Adrenal gland (tissue), 9 donors: ENCODE measurements at regions not wholly inside any gene's neighbourhood (a gene's known extent, or its start where the extent isn't known, plus 50 kb on each side); places are given as distances from the start of the nearest gene placed in this dataset.

Source experiments
- DNase-seq, 7 donors: peaks; one replicate each; pipeline ENCODE4 v3.0.0-alpha.2; 2019 to 2020
- H3K27ac ChIP-seq, 5 donors: fragments of 200-600 bp; sonication (generic) in 4 of 5; 1 replicate in 3 of 5; 2 replicates in 2 of 5; pipeline versions ENCODE4 v1.5.1 to v1.8.0; 2016 to 2020; ENCODE audit warnings: mild to moderate bottlenecking in 1 of 5
- H3K27me3 ChIP-seq: fragments of 200-600 bp; 2 replicates; pipeline ENCODE4 v1.8.0; 2021
- H3K36me3 ChIP-seq, 2 donors: fragments of 200-600 bp; replicated peaks in 1 of 2; 1 replicate in 1 of 2; 2 replicates in 1 of 2; pipeline versions ENCODE4 v1.5.1 to v1.8.0; 2018 to 2022
- H3K4me1 ChIP-seq, 2 donors: fragments of 200-600 bp; replicated peaks in 1 of 2; 1 replicate in 1 of 2; 2 replicates in 1 of 2; pipeline versions ENCODE4 v1.5.1 to v1.8.0; 2018 to 2021
- H3K4me3 ChIP-seq, 4 donors: fragments of 200-600 bp; sonication (generic) in 3 of 4; one replicate each; pipeline ENCODE4 v1.5.1; 2016 to 2018
- H3K9me3 ChIP-seq, 3 donors: fragments of 200-600 bp; sonication (generic) in 1 of 3; replicated peaks in 1 of 3; 1 replicate in 2 of 3; 2 replicates in 1 of 3; pipeline versions ENCODE4 v1.5.1 to v1.8.0; 2016 to 2021
- CTCF ChIP-seq, 6 experiments: fragments of 450-650 bp in 4 of 6; fragments of 200-600 bp in 2 of 6; sonication (generic) in 1 of 6; IDR thresholded peaks; 1 replicate in 5 of 6; 2 replicates in 1 of 6; pipeline versions ENCODE4 v1.5.1 to v1.8.0; 2016 to 2021; ENCODE audit warnings: antibody characterized with exemption in 6 of 6, mild to moderate bottlenecking in 2 of 6, moderate library complexity in 1 of 6
- POLR2A ChIP-seq, 2 donors: fragments of 450-650 bp; IDR thresholded peaks; one replicate each; pipeline ENCODE4 v1.6.1; 2017; ENCODE audit warnings: antibody characterized with exemption in 2 of 2, mild to moderate bottlenecking in 2 of 2, moderate library complexity in 1 of 2
- WGBS, 4 donors: extraction: QIAGEN DNeasy Blood & Tissue Kit in 2 of 4; methylation state at CpG; one replicate each; pipeline versions ENCODE4 v1.1.5 to v1.1.7; 2013 to 2017; 5-methylcytosine and 5-hydroxymethylcytosine counted together
- intact Hi-C, 2 donors: fragments of 100-400 bp; cut with DNase I; formaldehyde crosslinking; loops; one replicate each; pipeline versions ENCODE4 v1.14.1 to v1.15.0; 2022 to 2023
- donor health status: healthy with polysubstance abuse.
- donor health status: Bipolar disorder and iron deficiency.
- donor health status: DM: yes; HTN: yes; CAD: no.
- donor health status: DM: no; HTN: no; CAD: no.
- donor health status: DM: no; HTN: no; CAD: no.

- Histone ChIP-seq H3K27ac (no peak overlapping the region), H3K27me3 (no peaks in the 10 kb centered on the region), H3K4me1 (peaks cover 8 to 12% of the 10 kb centered on the region in 2 donors), H3K4me3 (no peak overlapping the region), H3K36me3 (no peaks in the 10 kb centered on the region), H3K9me3 (no peaks in the 10 kb centered on the region)
- 82 to 93% (median 90%) methylated on average over 2 of the region's 2 CpGs for WGBS, 4 donors
- intact Hi-C loops, result no loop called here
- DNase-seq, result no peak
- TF ChIP-seq CTCF (IDR thresholded peaks at IDR 0.05) (no peak), POLR2A (IDR thresholded peaks at IDR 0.05) (no peak)
These were observed 159.7 kb upstream of the CDH11 start for GRCh38 chr16:65281586-65281985.

- Histone ChIP-seq H3K36me3 (no peaks in the 10 kb centered on the region), H3K4me1 (peaks cover 8 to 12% of the 10 kb centered on the region in 2 donors), H3K27me3 (no peaks in the 10 kb centered on the region), H3K9me3 (no peaks in the 10 kb centered on the region), H3K4me3 (no peak overlapping the region), H3K27ac (no peak overlapping the region)
- WGBS, 4 donors, result 85 to 89% (median 85%) methylated on average over 8 of the region's 8 CpGs
- no peak for DNase-seq
- no peak for TF ChIP-seq POLR2A (IDR thresholded peaks at IDR 0.05)
- TF ChIP-seq CTCF (IDR thresholded peaks at IDR 0.05), result no peak
- intact Hi-C loops, result no loop called here
These were observed 159.1 kb upstream of the CDH11 start for GRCh38 chr16:65280845-65281512.

GRCh38 chr16:65279576-65279975, 157.7 kb upstream of the CDH11 start:
- intact Hi-C loops, result no loop called here
- Histone ChIP-seq H3K4me3 (no peak overlapping the region), H3K4me1 (no peaks in the 10 kb centered on the region), H3K9me3 (no peaks in the 10 kb centered on the region), H3K27me3 (no peaks in the 10 kb centered on the region), H3K27ac (no peak overlapping the region), H3K36me3 (no peaks in the 10 kb centered on the region)
- 95 to 96% (median 95%) methylated on average over 1 of the region's 1 CpG for WGBS, 4 donors
- TF ChIP-seq POLR2A (IDR thresholded peaks at IDR 0.05), result no peak
- TF ChIP-seq CTCF (IDR thresholded peaks at IDR 0.05), result no peak
- DNase-seq, result no peak

GRCh38 chr16:65278874-65279273, 157.0 kb upstream of the CDH11 start:
- no peaks in the 10 kb centered on the region for H3K27me3 ChIP-seq
- WGBS, 4 donors, result 86 to 95% (median 89%) methylated on average over 6 of the region's 6 CpGs
- H3K36me3 ChIP-seq, result no peaks in the 10 kb centered on the region
- intact Hi-C loops, result no loop called here
- no peak overlapping the region for H3K4me3 ChIP-seq
- TF ChIP-seq POLR2A (IDR thresholded peaks at IDR 0.05), result no peak
- no peak for DNase-seq
- no peaks in the 10 kb centered on the region for H3K9me3 ChIP-seq
- H3K4me1 ChIP-seq, result no peaks in the 10 kb centered on the region
- H3K27ac ChIP-seq, result no peak overlapping the region

GRCh38 chr16:65274566-65274965, 152.7 kb upstream of the CDH11 start:
- no peak for DNase-seq
- H3K9me3 ChIP-seq, result no peaks in the 10 kb centered on the region
- H3K36me3 ChIP-seq, result no peaks in the 10 kb centered on the region
- H3K4me1 ChIP-seq, result no peaks in the 10 kb centered on the region
- whole genome bisulfite sequencing, 4 donors, result 71 to 90% (median 86%) methylated on average over 3 of the region's 3 CpGs
- H3K4me3 ChIP-seq, result no peak overlapping the region
- TF ChIP-seq CTCF (IDR thresholded peaks at IDR 0.05), result no peak
- TF ChIP-seq POLR2A (IDR thresholded peaks at IDR 0.05), result no peak
- intact Hi-C loops, result no loop called here
- no peak overlapping the region for H3K27ac ChIP-seq
- no peaks in the 10 kb centered on the region for H3K27me3 ChIP-seq
